ENCODE measurements at regions not wholly inside any gene's neighbourhood (a gene's known extent, or its start where the extent isn't known, plus 50 kb on each side); places are given as distances from the start of the nearest gene placed in this dataset.

GRCh38 chr3:117674321-117674720 lies 964.7 kb downstream of the TUSC7 start:
- TF ChIP-seq POLR2AphosphoS5 (IDR thresholded peaks at IDR 0.05; ENCODE audit: low read depth, low read length) (no peak), REST (IDR thresholded peaks at IDR 0.05; ENCODE audit: insufficient read depth in 1 of 2, low read depth in 2 of 2, low read length in 2 of 2) (no peak), FOXP2 (optimal IDR thresholded peaks at IDR 0.05; ENCODE audit: borderline replicate concordance, extremely low read depth, extremely low read length, insufficient read depth) (no peak), SIN3A (IDR thresholded peaks at IDR 0.05; ENCODE audit: borderline replicate concordance, insufficient read depth, low read length) (no peak), TAF1 (IDR thresholded peaks at IDR 0.05; ENCODE audit: borderline replicate concordance, insufficient read depth, low read length) (no peak)

GRCh38 chr3:117681619-117682018 lies 972.0 kb downstream of the TUSC7 start:
- no peak for TF ChIP-seq REST (IDR thresholded peaks at IDR 0.05; ENCODE audit: insufficient read depth in 1 of 2, low read depth in 2 of 2, low read length in 2 of 2)
- TF ChIP-seq POLR2AphosphoS5 (IDR thresholded peaks at IDR 0.05; ENCODE audit: low read depth, low read length): no peak
- no peak for TF ChIP-seq FOXP2 (optimal IDR thresholded peaks at IDR 0.05; ENCODE audit: borderline replicate concordance, extremely low read depth, extremely low read length, insufficient read depth)
- no peak for TF ChIP-seq SIN3A (IDR thresholded peaks at IDR 0.05; ENCODE audit: borderline replicate concordance, insufficient read depth, low read length)
- no peak for TF ChIP-seq TAF1 (IDR thresholded peaks at IDR 0.05; ENCODE audit: borderline replicate concordance, insufficient read depth, low read length)

- TF ChIP-seq POLR2AphosphoS5 (IDR thresholded peaks at IDR 0.05; ENCODE audit: low read depth, low read length) (no peak), FOXP2 (optimal IDR thresholded peaks at IDR 0.05; ENCODE audit: borderline replicate concordance, extremely low read depth, extremely low read length, insufficient read depth) (no peak), REST (IDR thresholded peaks at IDR 0.05; ENCODE audit: insufficient read depth in 1 of 2, low read depth in 2 of 2, low read length in 2 of 2) (no peak), TAF1 (IDR thresholded peaks at IDR 0.05; ENCODE audit: borderline replicate concordance, insufficient read depth, low read length) (no peak), SIN3A (IDR thresholded peaks at IDR 0.05; ENCODE audit: borderline replicate concordance, insufficient read depth, low read length) (no peak)
Measured at GRCh38 chr3:117687096-117687495, 977.5 kb downstream of the TUSC7 start.

GRCh38 chr3:117688583-117688982 lies 979.0 kb downstream of the TUSC7 start:
- TF ChIP-seq REST (IDR thresholded peaks at IDR 0.05; ENCODE audit: insufficient read depth in 1 of 2, low read depth in 2 of 2, low read length in 2 of 2) (no peak), FOXP2 (optimal IDR thresholded peaks at IDR 0.05; ENCODE audit: borderline replicate concordance, extremely low read depth, extremely low read length, insufficient read depth) (no peak), SIN3A (IDR thresholded peaks at IDR 0.05; ENCODE audit: borderline replicate concordance, insufficient read depth, low read length) (no peak), POLR2AphosphoS5 (IDR thresholded peaks at IDR 0.05; ENCODE audit: low read depth, low read length) (no peak), TAF1 (IDR thresholded peaks at IDR 0.05; ENCODE audit: borderline replicate concordance, insufficient read depth, low read length) (no peak)

GRCh38 chr3:117691526-117691925 lies 981.9 kb downstream of the TUSC7 start:
- TF ChIP-seq FOXP2 (optimal IDR thresholded peaks at IDR 0.05; ENCODE audit: borderline replicate concordance, extremely low read depth, extremely low read length, insufficient read depth): no peak

All from PFSK-1 (cell line).